NCI-H1105 (cell line): ENCODE measurements at regions not wholly inside any gene's neighbourhood (a gene's known extent, or its start where the extent isn't known, plus 50 kb on each side); places are given as distances from the start of the nearest gene placed in this dataset.
"Not testable (repeated sequence)": the region's sequence is repeated elsewhere in the genome, so short reads cannot be mapped to it uniquely, and the experiment has no call there.

Source experiments
- DNase-seq: peaks from one replicate; lab custom pipeline; 2025; lab: John Stamatoyannopoulos, UW

GRCh38 chr9:87201351-87201751, 254.0 kb upstream of the GAS1 start:
- DNase-seq: no peak

- DNase-seq: no peak
Observed at GRCh38 chr9:87206064-87206661, 258.9 kb upstream of the GAS1 start.

GRCh38 chr9:87210658-87211057, 263.4 kb upstream of the GAS1 start:
- not testable (repeated sequence) for DNase-seq

- no peak for DNase-seq
Observed at GRCh38 chr9:87211669-87212068, 264.4 kb upstream of the GAS1 start.

- no peak for DNase-seq
Observed at GRCh38 chr9:87212605-87213021, 265.3 kb upstream of the GAS1 start.

- no peak for DNase-seq
Observed at GRCh38 chr9:87213948-87214347, 266.6 kb upstream of the GAS1 start.

- DNase-seq: no peak
Observed at GRCh38 chr9:87214991-87215390, 267.7 kb upstream of the GAS1 start.

- no peak for DNase-seq
Observed at GRCh38 chr9:87216036-87216435, 268.7 kb upstream of the GAS1 start.

GRCh38 chr9:87216897-87217455, 269.7 kb upstream of the GAS1 start:
- no peak for DNase-seq

- DNase-seq: no peak
Observed at GRCh38 chr9:87223392-87224246, 274.0 kb upstream of the DAPK1 start.

- DNase-seq: no peak
Observed at GRCh38 chr9:87226896-87227295, 270.8 kb upstream of the DAPK1 start.

GRCh38 chr9:87227456-87227855, 270.2 kb upstream of the DAPK1 start:
- no peak for DNase-seq

GRCh38 chr9:87229108-87229507, 268.6 kb upstream of the DAPK1 start:
- no peak for DNase-seq

GRCh38 chr9:87233431-87233830, 264.2 kb upstream of the DAPK1 start:
- DNase-seq: no peak

- no peak for DNase-seq
Observed at GRCh38 chr9:87233899-87234455, 263.7 kb upstream of the DAPK1 start.

- no peak for DNase-seq
Observed at GRCh38 chr9:87234854-87235253, 262.8 kb upstream of the DAPK1 start.

- DNase-seq: no peak
Observed at GRCh38 chr9:87236546-87236945, 261.1 kb upstream of the DAPK1 start.

GRCh38 chr9:87237336-87237735, 260.3 kb upstream of the DAPK1 start:
- no peak for DNase-seq

- DNase-seq: no peak
Observed at GRCh38 chr9:87238545-87238944, 259.1 kb upstream of the DAPK1 start.

GRCh38 chr9:87239312-87239711, 258.4 kb upstream of the DAPK1 start:
- no peak for DNase-seq

- no peak for DNase-seq
Observed at GRCh38 chr9:87243602-87244001, 254.1 kb upstream of the DAPK1 start.

GRCh38 chr9:87245271-87245670, 252.4 kb upstream of the DAPK1 start:
- no peak for DNase-seq

- no peak for DNase-seq
Observed at GRCh38 chr9:87247097-87247496, 250.6 kb upstream of the DAPK1 start.
